ENCODE measurements at regions not wholly inside any gene's neighbourhood (a gene's known extent, or its start where the extent isn't known, plus 50 kb on each side); places are given as distances from the start of the nearest gene placed in this dataset.

DNA sequence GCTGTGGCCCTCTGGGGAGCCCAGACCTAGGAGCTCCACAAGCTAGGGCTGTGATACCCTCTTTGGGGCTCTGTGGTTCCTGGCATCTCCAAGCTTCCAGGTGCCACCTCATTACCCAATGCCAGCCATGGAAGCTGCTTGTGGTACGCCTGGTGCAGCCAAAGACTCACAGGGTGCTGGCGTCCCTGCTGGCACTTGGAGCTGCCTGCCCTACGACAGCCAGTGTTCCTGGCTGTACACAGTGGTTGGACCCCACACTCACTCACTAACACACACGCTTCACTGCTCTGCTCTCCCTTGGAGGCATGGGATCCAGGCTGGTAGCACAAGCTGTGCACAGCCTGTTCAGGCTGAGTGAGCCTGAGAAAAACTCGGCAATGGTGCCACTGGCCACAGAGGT is 894.1 kb upstream of the PHF14 start:
- TF ChIP-seq, protein P1, sequence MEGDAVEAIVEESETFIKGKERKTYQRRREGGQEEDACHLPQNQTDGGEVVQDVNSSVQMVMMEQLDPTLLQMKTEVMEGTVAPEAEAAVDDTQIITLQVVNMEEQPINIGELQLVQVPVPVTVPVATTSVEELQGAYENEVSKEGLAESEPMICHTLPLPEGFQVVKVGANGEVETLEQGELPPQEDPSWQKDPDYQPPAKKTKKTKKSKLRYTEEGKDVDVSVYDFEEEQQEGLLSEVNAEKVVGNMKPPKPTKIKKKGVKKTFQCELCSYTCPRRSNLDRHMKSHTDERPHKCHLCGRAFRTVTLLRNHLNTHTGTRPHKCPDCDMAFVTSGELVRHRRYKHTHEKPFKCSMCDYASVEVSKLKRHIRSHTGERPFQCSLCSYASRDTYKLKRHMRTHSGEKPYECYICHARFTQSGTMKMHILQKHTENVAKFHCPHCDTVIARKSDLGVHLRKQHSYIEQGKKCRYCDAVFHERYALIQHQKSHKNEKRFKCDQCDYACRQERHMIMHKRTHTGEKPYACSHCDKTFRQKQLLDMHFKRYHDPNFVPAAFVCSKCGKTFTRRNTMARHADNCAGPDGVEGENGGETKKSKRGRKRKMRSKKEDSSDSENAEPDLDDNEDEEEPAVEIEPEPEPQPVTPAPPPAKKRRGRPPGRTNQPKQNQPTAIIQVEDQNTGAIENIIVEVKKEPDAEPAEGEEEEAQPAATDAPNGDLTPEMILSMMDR (IDR thresholded peaks at IDR 0.05): no peak
- no peak for TF ChIP-seq EP300 (IDR thresholded peaks at IDR 0.05)

Data from sigmoid colon (tissue), 4 donors.